Transverse colon (tissue), 4 donors: ENCODE measurements at regions not wholly inside any gene's neighbourhood (a gene's known extent, or its start where the extent isn't known, plus 50 kb on each side); places are given as distances from the start of the nearest gene placed in this dataset.

Experiments
- DNase-seq: peaks from one replicate; pipeline ENCODE4 v3.0.0-alpha.2; 2019
- H3K27ac ChIP-seq, 4 donors: fragments of 200-600 bp; sonication (generic); 2 replicates each; pipeline ENCODE4 v1.5.1; 2016 to 2018; ENCODE audit warnings: inconsistent platforms in 4 of 4
- H3K27me3 ChIP-seq: fragments of 200-600 bp; sonication (generic); 2 replicates; pipeline ENCODE4 v1.5.1; 2017; ENCODE audit warnings: inconsistent platforms
- H3K36me3 ChIP-seq, 4 donors: fragments of 200-600 bp; sonication (generic); 2 replicates each; pipeline ENCODE4 v1.5.1; 2017 to 2019; ENCODE audit warnings: inconsistent platforms in 4 of 4
- H3K4me1 ChIP-seq, 4 donors: fragments of 200-600 bp; sonication (generic); 2 replicates each; pipeline ENCODE4 v1.5.1; 2017 to 2020; ENCODE audit warnings: inconsistent platforms in 4 of 4
- H3K4me3 ChIP-seq, 4 donors: fragments of 200-600 bp; sonication (generic); 1 replicate in 1 of 4; 2 replicates in 3 of 4; pipeline versions ENCODE4 v1.5.1 to v1.6.1; 2017 to 2019; ENCODE audit warnings: inconsistent platforms in 4 of 4
- H3K9me3 ChIP-seq, 2 donors: fragments of 200-600 bp; sonication (generic); 2 replicates each; pipeline ENCODE4 v1.5.1; 2017 to 2019; ENCODE audit warnings: inconsistent platforms in 2 of 2
- EP300 ChIP-seq: sonication (generic); formaldehyde crosslinking; IDR thresholded peaks from one replicate; pipeline ENCODE4 v1.6.1; 2017; ENCODE audit warnings: antibody characterized with exemption, low read depth
- POLR2A ChIP-seq: fragments of 450-650 bp; IDR thresholded peaks from one replicate; pipeline ENCODE4 v1.6.1; 2016; ENCODE audit warnings: antibody characterized with exemption, mild to moderate bottlenecking, moderate library complexity
- POLR2AphosphoS5 ChIP-seq, 3 donors: sonication (generic); formaldehyde crosslinking; IDR thresholded peaks; one replicate each; pipeline ENCODE4 v1.6.1; 2016; ENCODE audit warnings: antibody characterized with exemption in 3 of 3
- WGBS, 2 donors: methylation state at CpG; one replicate each; pipeline ENCODE4 v1.1.5; 2018; ENCODE audit warnings: low coverage in 1 of 2; 5-methylcytosine and 5-hydroxymethylcytosine counted together
- in situ Hi-C, 4 donors: fragments of 200-750 bp; cut with MboI; loops; one replicate each; pipeline versions ENCODE4 v1.15.0 to v1.15.1; 2017; ENCODE audit warnings: low sequenced_read_pairs in 3 of 4, low pct_ligation_motif_present in 1 of 4, low pct_unique_long_range_greater_than_20kb in 1 of 4
- intact Hi-C: fragments of 100-400 bp; cut with DNase I; formaldehyde crosslinking; loops from one replicate; pipeline ENCODE4 v1.15.1; 2023; ENCODE audit warnings: low total_unique reads
- TF ChIP-seq, protein P1 (sequence below), 5 experiments: fragments of 200-600 bp in 3 of 5; fragments of 450-650 bp in 2 of 5; sonication (generic) in 3 of 5; IDR thresholded peaks; 1 replicate in 2 of 5; 2 replicates in 3 of 5; pipeline ENCODE4 v1.5.1; 2016 to 2017; ENCODE audit warnings: antibody characterized with exemption in 5 of 5, inconsistent platforms in 3 of 5, mild to moderate bottlenecking in 2 of 5, moderate library complexity in 1 of 5

- Histone ChIP-seq H3K4me1 (peaks cover 0 to 29% (median 3%) of the 10 kb centered on the region in 4 donors), H3K4me3 (no peak overlapping the region), H3K36me3 (no peaks in the 10 kb centered on the region), H3K27ac (peak overlapping the region in 2 of 4 donors; percentile 2 to 26), H3K27me3 (no peaks in the 10 kb centered on the region), H3K9me3 (no peaks in the 10 kb centered on the region)
- intact Hi-C loops, result no loop called here
- TF ChIP-seq, protein P1, sequence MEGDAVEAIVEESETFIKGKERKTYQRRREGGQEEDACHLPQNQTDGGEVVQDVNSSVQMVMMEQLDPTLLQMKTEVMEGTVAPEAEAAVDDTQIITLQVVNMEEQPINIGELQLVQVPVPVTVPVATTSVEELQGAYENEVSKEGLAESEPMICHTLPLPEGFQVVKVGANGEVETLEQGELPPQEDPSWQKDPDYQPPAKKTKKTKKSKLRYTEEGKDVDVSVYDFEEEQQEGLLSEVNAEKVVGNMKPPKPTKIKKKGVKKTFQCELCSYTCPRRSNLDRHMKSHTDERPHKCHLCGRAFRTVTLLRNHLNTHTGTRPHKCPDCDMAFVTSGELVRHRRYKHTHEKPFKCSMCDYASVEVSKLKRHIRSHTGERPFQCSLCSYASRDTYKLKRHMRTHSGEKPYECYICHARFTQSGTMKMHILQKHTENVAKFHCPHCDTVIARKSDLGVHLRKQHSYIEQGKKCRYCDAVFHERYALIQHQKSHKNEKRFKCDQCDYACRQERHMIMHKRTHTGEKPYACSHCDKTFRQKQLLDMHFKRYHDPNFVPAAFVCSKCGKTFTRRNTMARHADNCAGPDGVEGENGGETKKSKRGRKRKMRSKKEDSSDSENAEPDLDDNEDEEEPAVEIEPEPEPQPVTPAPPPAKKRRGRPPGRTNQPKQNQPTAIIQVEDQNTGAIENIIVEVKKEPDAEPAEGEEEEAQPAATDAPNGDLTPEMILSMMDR (IDR thresholded peaks at IDR 0.05), result no peak
- TF ChIP-seq EP300, result no peak
- TF ChIP-seq POLR2AphosphoS5 (IDR thresholded peaks at IDR 0.05), result no peak
- no peak for TF ChIP-seq POLR2A
- in situ Hi-C loops, result no loop called here
- no peak for DNase-seq
Measured at GRCh38 chr1:201756406-201756805, 72.6 kb upstream of the IPO9 start.

- H3K4me1 ChIP-seq, result peaks cover 0 to 32% (median 9%) of the 10 kb centered on the region in 4 donors
Measured at GRCh38 chr1:201758499-201759050, 70.4 kb upstream of the IPO9 start.

DNA sequence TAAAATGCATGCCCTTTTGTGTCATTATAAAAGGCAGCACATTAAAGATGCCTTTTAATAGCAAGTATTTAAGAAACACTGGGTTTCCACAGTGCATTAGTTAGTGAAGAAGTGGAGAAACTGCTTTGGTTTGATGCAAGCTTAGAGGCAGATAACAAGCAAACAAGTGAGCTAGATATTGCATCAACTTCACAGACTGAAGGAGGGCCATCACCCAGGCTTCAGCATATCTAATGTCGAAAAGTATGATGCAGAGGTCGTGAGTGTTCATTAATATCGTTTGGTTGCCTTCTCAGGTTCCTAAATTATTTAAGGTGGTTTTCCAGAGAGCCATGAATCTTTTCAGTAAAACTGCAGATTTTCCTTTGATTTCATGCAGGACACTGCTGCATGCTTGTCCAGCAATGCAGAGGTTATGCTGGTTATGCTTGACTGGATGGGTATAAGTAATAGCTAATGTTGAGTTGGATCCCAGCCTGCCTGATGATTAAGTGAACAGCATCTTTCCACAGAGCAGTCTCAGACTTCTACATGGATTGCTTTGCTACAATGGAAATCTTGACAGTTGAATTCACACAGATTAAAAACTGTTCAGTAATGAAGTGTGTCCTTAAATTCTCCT lies 69.7 kb upstream of the IPO9 start:
- TF ChIP-seq EP300, result no peak
- TF ChIP-seq POLR2AphosphoS5 (IDR thresholded peaks at IDR 0.05), result no peak
- TF ChIP-seq, protein P1 (IDR thresholded peaks at IDR 0.05), result no peak
- no peak for TF ChIP-seq POLR2A
- no peak for DNase-seq
- Histone ChIP-seq H3K9me3 (no peaks in the 10 kb centered on the region), H3K36me3 (no peaks in the 10 kb centered on the region), H3K4me3 (no peak overlapping the region), H3K27me3 (no peaks in the 10 kb centered on the region), H3K27ac (peak overlapping the region in 1 of 4 donors; percentile 9), H3K4me1 (peaks cover 0 to 34% (median 9%) of the 10 kb centered on the region in 4 donors)
- 63 to 67% methylated on average over 3 of the region's 3 CpGs for WGBS, 2 donors
- intact Hi-C loops, result no loop called here
- in situ Hi-C loops, result no loop called here

More at GRCh38 chr1:201758499-201759050, 70.4 kb upstream of the IPO9 start:
- Histone ChIP-seq H3K27ac (no peak overlapping the region), H3K4me3 (no peak overlapping the region), H3K36me3 (no peaks in the 10 kb centered on the region), H3K9me3 (no peaks in the 10 kb centered on the region), H3K27me3 (no peaks in the 10 kb centered on the region)
- WGBS, 2 donors, result 76 to 85% methylated on average over 4 of the region's 4 CpGs
- DNase-seq, result no peak
- intact Hi-C loops, result no loop called here
- in situ Hi-C loops, result no loop called here
- no peak for TF ChIP-seq POLR2A
- no peak for TF ChIP-seq POLR2AphosphoS5 (IDR thresholded peaks at IDR 0.05)
- TF ChIP-seq, protein P1 (IDR thresholded peaks at IDR 0.05), result no peak
- TF ChIP-seq EP300, result no peak

DNA sequence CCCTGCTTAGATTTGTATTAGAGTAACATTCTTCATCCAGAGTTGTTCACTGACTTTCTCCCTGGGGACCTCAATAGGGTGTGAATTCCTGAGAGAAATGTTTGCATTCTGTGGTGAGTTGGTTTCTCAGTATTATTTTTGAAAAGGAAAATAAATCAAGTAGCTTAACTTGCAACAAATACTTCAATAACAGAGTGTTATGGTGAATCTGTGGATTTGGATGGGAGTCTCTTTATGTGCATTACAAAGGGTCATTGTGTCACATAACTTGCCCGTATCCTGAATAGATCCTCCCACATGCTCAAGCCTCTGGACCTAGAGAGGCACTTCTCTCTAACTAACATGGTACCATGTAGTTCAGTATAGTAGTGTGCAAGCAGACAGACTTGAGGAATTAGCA lies 68.4 kb upstream of the IPO9 start:
- in situ Hi-C loops (no loop called here), intact Hi-C loops (no loop called here)
- DNase-seq, result no peak
- no peaks in the 10 kb centered on the region for H3K27me3 ChIP-seq
- H3K36me3 ChIP-seq, result no peaks in the 10 kb centered on the region
- TF ChIP-seq EP300 (no peak), POLR2A (no peak), POLR2AphosphoS5 (IDR thresholded peaks at IDR 0.05) (no peak)
- TF ChIP-seq, protein P1 (IDR thresholded peaks at IDR 0.05), result no peak
- peaks cover 0 to 33% (median 9%) of the 10 kb centered on the region in 4 donors for H3K4me1 ChIP-seq
- H3K4me3 ChIP-seq, result no peak overlapping the region
- H3K27ac ChIP-seq, result peak overlapping the region in 1 of 4 donors; percentile 31
- H3K9me3 ChIP-seq, result no peaks in the 10 kb centered on the region
- WGBS, 2 donors, result 81 to 100% methylated on average over 1 of the region's 1 CpG
